Gastrocnemius medialis (tissue), 4 donors: ENCODE measurements at regions not wholly inside any gene's neighbourhood (a gene's known extent, or its start where the extent isn't known, plus 50 kb on each side); places are given as distances from the start of the nearest gene placed in this dataset.

Experiments
- CTCF ChIP-seq, 5 experiments: fragments of 450-650 bp in 3 of 5; fragments of 200-600 bp in 2 of 5; sonication (generic) in 2 of 5; IDR thresholded peaks in 4 of 5; conservative IDR thresholded peaks in 1 of 5; 1 replicate in 4 of 5; 2 replicates in 1 of 5; pipeline ENCODE4 v1.5.1; 2016 to 2019; ENCODE audit warnings: antibody characterized with exemption in 5 of 5, mild to moderate bottlenecking in 3 of 5, moderate library complexity in 3 of 5
- POLR2A ChIP-seq, 2 donors: fragments of 450-650 bp; IDR thresholded peaks; one replicate each; pipeline ENCODE4 v1.6.1; 2017; ENCODE audit warnings: antibody characterized with exemption in 2 of 2, mild to moderate bottlenecking in 2 of 2, moderate library complexity in 2 of 2

- TF ChIP-seq CTCF (IDR thresholded peaks at IDR 0.05 in 4 of 5, conservative IDR thresholded peaks at IDR 0.05 in 1 of 5) (no peak), POLR2A (IDR thresholded peaks at IDR 0.05) (no peak)
Observed at GRCh38 chr13:70516226-70516625, 408.0 kb upstream of the KLHL1 start.
